NCI-H2029 (cell line): ENCODE measurements at regions not wholly inside any gene's neighbourhood (a gene's known extent, or its start where the extent isn't known, plus 50 kb on each side); places are given as distances from the start of the nearest gene placed in this dataset.
"Not testable (repeated sequence)": the region's sequence is repeated elsewhere in the genome, so short reads cannot be mapped to it uniquely, and the experiment has no call there.

Experiments
- DNase-seq: peaks from one replicate; lab custom pipeline; 2025; lab: John Stamatoyannopoulos, UW

- no peak for DNase-seq
Measured at GRCh38 chr2:198293281-198293680, 488.9 kb downstream of the PLCL1 start.

GRCh38 chr2:198289811-198290210 lies 485.4 kb downstream of the PLCL1 start:
- no peak for DNase-seq

DNA sequence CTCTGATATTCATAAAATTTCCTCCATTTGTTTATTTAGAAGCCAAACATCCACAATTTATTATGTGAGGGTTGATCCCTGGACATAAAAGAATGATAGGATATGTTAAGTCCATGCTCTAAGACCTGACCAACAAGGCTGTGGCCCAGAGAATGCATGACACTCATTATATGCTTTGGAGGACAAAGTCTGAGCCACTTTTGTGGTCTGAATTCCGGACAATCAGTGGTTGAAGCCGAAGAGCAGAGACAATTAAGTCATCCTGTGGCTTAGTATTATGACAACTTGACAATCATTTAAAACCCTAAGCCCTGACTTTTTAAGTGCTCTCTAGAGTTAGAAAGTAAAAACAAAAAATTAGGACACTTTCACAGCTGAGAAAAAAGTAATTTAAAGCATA lies 483.3 kb downstream of the PLCL1 start:
- no peak for DNase-seq

- no peak for DNase-seq
Measured at GRCh38 chr2:198285216-198285615, 480.8 kb downstream of the PLCL1 start.

- DNase-seq = no peak
Measured at GRCh38 chr2:198283146-198283545, 478.8 kb downstream of the PLCL1 start.

DNA sequence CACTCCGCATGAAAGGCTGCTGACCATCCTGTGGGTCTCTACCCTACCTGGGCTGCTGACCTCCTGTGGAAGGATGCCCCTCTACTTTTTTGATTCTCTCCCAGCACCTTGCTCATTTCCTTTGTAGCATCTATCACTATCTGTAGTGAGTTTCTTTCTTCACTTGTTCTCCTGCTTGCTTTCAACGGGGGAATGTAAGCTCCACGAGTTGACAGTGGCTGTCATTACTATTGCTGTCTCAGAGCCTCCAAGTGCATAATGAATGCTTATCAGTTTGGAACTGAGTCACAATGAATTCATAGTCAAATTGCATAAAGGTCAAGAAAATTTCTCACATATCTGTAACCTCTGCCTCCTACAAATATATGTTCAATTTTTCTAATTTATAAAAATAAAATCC lies 477.7 kb downstream of the PLCL1 start:
- DNase-seq = no peak

GRCh38 chr2:198280145-198280544 lies 475.8 kb downstream of the PLCL1 start:
- no peak for DNase-seq

GRCh38 chr2:198279026-198279425 lies 474.6 kb downstream of the PLCL1 start:
- DNase-seq = no peak

- no peak for DNase-seq
Measured at GRCh38 chr2:198277181-198277580, 472.8 kb downstream of the PLCL1 start.

DNA sequence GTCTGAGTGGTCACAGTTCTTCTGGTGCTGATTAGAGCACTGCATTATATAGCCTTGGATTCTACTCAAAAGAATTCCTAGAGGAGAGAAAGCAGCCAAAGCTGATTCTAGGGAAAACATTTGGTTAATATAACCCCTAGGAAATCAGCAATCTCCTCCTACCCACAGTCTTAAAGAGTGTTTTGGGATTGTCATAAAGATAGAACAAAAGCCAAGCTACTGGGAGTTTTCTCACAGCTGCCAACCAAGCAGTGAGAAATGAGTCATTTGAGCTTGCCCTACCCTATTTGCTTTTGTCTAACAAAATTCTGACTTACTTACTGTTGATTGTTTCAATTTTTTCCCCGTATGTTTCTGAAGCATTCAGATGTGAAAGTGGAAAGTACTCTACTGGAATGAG lies 469.3 kb downstream of the PLCL1 start:
- DNase-seq = no peak

GRCh38 chr2:198270157-198270556 lies 465.8 kb downstream of the PLCL1 start:
- DNase-seq = not testable (repeated sequence)

DNA sequence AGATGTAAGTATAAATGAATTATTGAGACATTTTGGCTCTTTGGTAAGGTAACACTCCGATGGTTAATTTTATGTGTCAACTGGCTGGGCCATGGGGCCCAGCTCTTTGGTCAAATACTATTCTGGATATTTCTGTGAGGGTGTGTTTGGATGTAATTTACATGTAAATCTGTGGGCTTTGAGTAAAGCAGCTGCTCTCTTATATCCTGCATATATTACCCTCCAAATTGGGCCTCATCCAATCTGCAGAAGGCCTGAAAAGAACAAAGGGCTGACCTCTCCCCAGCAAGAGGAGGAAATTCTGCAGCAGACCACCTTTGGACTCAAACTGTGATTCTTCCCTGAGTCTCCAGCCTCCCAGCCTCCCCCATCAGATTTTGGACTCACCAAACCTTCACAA lies 464.1 kb downstream of the PLCL1 start:
- DNase-seq = no peak

GRCh38 chr2:198259496-198259895 lies 455.1 kb downstream of the PLCL1 start:
- DNase-seq = no peak

DNA sequence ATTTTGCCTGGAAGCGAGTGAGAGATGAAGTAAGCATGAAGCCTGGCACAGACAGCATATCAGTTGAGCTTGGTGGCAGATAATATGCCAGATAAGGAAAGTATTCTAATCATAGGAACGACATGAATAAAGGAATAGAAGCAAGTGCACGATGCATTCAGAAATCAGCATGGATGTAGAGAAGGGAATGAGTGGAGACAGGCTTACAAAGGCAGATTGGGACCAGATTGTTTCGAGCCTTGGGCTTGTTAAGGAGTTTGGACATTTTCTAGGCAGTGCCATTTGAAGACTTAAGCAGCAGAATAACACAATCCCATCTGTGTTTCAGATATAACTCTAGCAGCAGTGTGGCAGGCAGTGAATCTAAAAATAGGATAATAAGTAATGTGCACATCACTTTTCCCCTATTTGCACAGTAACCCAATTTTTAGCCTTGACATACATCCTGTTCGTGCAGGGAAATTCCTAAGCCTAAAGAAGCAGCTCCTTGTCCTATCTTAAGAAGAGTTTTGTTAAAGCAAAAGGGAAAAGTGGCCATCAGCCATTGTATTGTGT lies 450.2 kb downstream of the PLCL1 start:
- DNase-seq = no peak

GRCh38 chr2:198253995-198254394 lies 449.6 kb downstream of the PLCL1 start:
- no peak for DNase-seq

- DNase-seq = no peak
Measured at GRCh38 chr2:198252472-198252871, 448.1 kb downstream of the PLCL1 start.

DNA sequence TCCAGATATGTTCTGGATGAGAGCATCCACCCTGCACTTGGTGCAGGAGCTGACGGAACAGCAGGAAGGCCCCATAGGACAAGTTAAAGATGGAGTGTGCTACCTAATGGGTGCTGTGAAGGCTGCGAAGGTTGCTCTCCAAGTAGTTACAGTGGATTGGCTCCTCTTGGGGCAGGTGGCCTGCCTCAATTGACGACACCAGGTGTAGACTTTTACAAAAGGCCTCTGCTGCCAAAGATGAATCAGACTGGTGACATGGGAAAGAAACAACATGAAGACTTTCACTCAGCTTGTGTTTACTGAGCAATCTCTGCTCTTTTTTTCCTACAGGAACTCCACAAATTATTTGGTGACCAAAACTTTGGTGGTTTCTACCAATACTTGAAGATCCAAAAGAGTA lies 437.7 kb downstream of the PLCL1 start:
- DNase-seq = no peak

- no peak for DNase-seq
Measured at GRCh38 chr2:198238429-198238828, 434.0 kb downstream of the PLCL1 start.

DNA sequence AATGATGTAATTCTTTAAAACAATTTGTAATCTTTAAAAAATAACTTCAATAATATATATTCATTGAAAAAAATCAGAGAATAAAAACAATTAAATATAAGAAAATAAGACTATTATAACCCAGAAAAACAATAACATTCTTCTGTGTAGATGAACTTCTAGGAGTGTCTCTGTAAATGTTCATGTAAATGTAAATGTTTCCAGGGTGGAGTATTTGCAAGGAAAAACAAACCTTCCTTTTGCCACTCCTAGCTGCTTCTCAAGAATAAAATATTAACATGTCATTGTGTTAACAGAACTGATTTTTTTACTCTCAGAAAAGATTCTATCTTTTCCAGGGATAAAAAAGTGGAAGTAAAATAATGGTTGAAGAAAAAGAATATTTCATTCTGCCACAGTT lies 431.9 kb downstream of the PLCL1 start:
- no peak for DNase-seq

DNA sequence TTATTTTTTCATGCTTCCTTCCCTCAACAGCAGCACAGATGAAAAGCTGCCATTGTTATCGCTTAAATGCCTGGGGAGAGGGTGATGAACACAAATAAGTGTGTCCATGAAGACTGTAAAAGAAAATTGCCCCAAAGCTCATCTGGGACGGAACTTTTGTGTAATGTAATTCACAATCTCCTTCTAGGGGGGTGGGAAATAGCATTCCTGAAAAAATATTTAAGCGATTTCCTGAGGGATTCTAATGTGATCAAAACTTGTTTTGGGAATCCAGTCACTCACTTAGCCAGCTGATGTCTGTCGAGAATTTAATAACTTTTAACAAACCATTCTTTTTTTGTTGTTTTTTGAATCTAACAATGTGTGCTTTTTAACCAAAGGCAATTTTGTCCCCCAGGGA lies 427.9 kb downstream of the PLCL1 start:
- no peak for DNase-seq

GRCh38 chr2:198231562-198231961 lies 427.2 kb downstream of the PLCL1 start:
- no peak for DNase-seq

- DNase-seq = no peak
Measured at GRCh38 chr2:198220763-198221610, 416.6 kb downstream of the PLCL1 start.

GRCh38 chr2:198219292-198219691 lies 414.9 kb downstream of the PLCL1 start:
- DNase-seq = no peak

DNA sequence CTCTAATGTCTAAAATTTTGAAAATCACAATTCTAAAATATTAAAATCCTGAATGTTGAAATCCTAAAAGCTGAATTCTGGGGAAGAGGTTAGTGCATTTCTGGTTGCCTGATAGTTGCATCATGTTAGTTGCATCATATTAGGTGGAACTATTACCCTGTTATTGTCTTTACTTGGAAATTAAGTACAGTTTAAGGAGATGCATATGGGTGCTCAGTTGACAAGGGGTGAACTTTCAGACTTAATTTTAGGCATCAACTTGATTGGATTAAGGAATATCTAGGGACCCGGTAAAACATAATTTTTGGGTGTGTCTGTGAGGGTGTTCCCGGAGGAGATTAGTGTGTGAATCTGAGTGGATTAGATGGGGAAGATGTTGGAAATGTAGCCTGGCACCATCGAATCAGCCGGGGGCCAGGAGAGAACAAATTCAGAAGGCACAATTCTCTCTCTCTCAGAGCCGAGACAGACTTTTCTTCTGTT lies 409.8 kb downstream of the PLCL1 start:
- DNase-seq = no peak
